ENCODE measurements at regions not wholly inside any gene's neighbourhood (a gene's known extent, or its start where the extent isn't known, plus 50 kb on each side); places are given as distances from the start of the nearest gene placed in this dataset.

- POLR2A ChIA-PET, result no interaction called here
- dilution Hi-C loops (cut with MboI; ENCODE audit: extremely low pct_ligation_motif_present, low sequenced_read_pairs), result no loop called here
- BruUV-seq (replicated peaks), result no TSS peak
- no peaks in the 10 kb centered on the region for H4K20me1 ChIP-seq (replicated peaks; ENCODE audit: control insufficient read depth, extremely low read depth, insufficient read depth, low read length)
- CTCF ChIA-PET, result interaction anchor here (0.5 to 7.4 kb wide), 3 partner anchors 29 to 1690 kb away, joined by 3 to 340 read pairs (median 3); no protein-coding TSS in a partner anchor
- H3K27me3 ChIP-seq (ENCODE audit: control insufficient read depth in 2 of 2, insufficient read depth in 2 of 2, low read length in 2 of 2), result no peaks in the 10 kb centered on the region
- FAIRE-seq (no peak), DNase-seq (ENCODE audit: low read depth, low spot score) (no peak)
- H3K9me3 ChIP-seq (replicated peaks; ENCODE audit: control insufficient read depth, insufficient read depth, low read length), result no peaks in the 10 kb centered on the region
- H3K4me3 ChIP-seq (replicated peaks in 1 of 3; ENCODE audit: insufficient read depth in 1 of 3, low read depth in 1 of 3, low read length in 3 of 3), result no peak overlapping the region
- no peak for TF ChIP-seq JUN (IDR thresholded peaks at IDR 0.05; ENCODE audit: borderline replicate concordance, insufficient read depth, insufficient read length, low read depth)
- no peak for TF ChIP-seq POLR2A (IDR thresholded peaks at IDR 0.05; ENCODE audit: low read depth, low read length)
- TF ChIP-seq FOS (IDR thresholded peaks at IDR 0.05; ENCODE audit: borderline replicate concordance, insufficient read depth, low read length), result no peak
- no peak for TF ChIP-seq MYC (IDR thresholded peaks at IDR 0.05; ENCODE audit: low read depth, low read length)
- no peak for TF ChIP-seq GATA2 (IDR thresholded peaks at IDR 0.05; ENCODE audit: insufficient read depth, insufficient read length, low read depth, low read length)
- no peak overlapping the region for H3K9ac ChIP-seq (replicated peaks; ENCODE audit: extremely low read depth, insufficient read depth, low read length)
- H2AFZ ChIP-seq (ENCODE audit: low read depth, low read length), result no peak overlapping the region
- H3K79me2 ChIP-seq (ENCODE audit: control insufficient read depth, insufficient read depth, low read length), result no peaks in the 10 kb centered on the region
- intact Hi-C loops (cut with micrococcal nuclease), result loop anchor here (5.0 to 10.0 kb wide), 3 partner anchors 166 to 1351 kb away; partner anchors contain the start of genes DUSP19 and ZNF804A
- H3K36me3 ChIP-seq (ENCODE audit: control insufficient read depth in 2 of 2, extremely low read depth in 1 of 2, insufficient read depth in 2 of 2, low read length in 2 of 2), result no peaks in the 10 kb centered on the region
- H3K4me2 ChIP-seq (ENCODE audit: insufficient read depth, low read length), result no peak overlapping the region
- no peak overlapping the region for H3K27ac ChIP-seq (ENCODE audit: insufficient read depth, low read depth, low read length)
- no peaks in the 10 kb centered on the region for H3K4me1 ChIP-seq (ENCODE audit: control insufficient read depth, extremely low read depth, insufficient read depth, low read length)
- H3K9me1 ChIP-seq (replicated peaks; ENCODE audit: control insufficient read depth, extremely low read depth, insufficient read depth, low read length), result no peaks in the 10 kb centered on the region
Measured at GRCh38 chr2:183243758-183244157, 119.5 kb downstream of the NUP35 start.

GRCh38 chr2:183244300-183244844 lies 120.1 kb downstream of the NUP35 start:
- Histone ChIP-seq H3K79me2 (ENCODE audit: control insufficient read depth, insufficient read depth, low read length) (no peaks in the 10 kb centered on the region), H3K27ac (ENCODE audit: insufficient read depth, low read depth, low read length) (no peak overlapping the region), H3K9ac (replicated peaks; ENCODE audit: extremely low read depth, insufficient read depth, low read length) (no peak overlapping the region), H3K4me3 (replicated peaks in 1 of 3; ENCODE audit: insufficient read depth in 1 of 3, low read depth in 1 of 3, low read length in 3 of 3) (no peak overlapping the region), H3K9me3 (replicated peaks; ENCODE audit: control insufficient read depth, insufficient read depth, low read length) (no peaks in the 10 kb centered on the region), H3K4me1 (ENCODE audit: control insufficient read depth, extremely low read depth, insufficient read depth, low read length) (no peaks in the 10 kb centered on the region), H3K9me1 (replicated peaks; ENCODE audit: control insufficient read depth, extremely low read depth, insufficient read depth, low read length) (no peaks in the 10 kb centered on the region), H2AFZ (ENCODE audit: low read depth, low read length) (no peak overlapping the region), H3K27me3 (ENCODE audit: control insufficient read depth in 2 of 2, insufficient read depth in 2 of 2, low read length in 2 of 2) (no peaks in the 10 kb centered on the region), H4K20me1 (replicated peaks; ENCODE audit: control insufficient read depth, extremely low read depth, insufficient read depth, low read length) (no peaks in the 10 kb centered on the region), H3K4me2 (ENCODE audit: insufficient read depth, low read length) (no peak overlapping the region), H3K36me3 (ENCODE audit: control insufficient read depth in 2 of 2, extremely low read depth in 1 of 2, insufficient read depth in 2 of 2, low read length in 2 of 2) (no peaks in the 10 kb centered on the region)
- intact Hi-C loops (cut with micrococcal nuclease), result loop anchor here (5.0 to 10.0 kb wide), 3 partner anchors 167 to 1350 kb away; partner anchors contain the start of genes DUSP19 and ZNF804A
- DNase-seq (ENCODE audit: low read depth, low spot score) (no peak), FAIRE-seq (no peak)
- BruUV-seq (replicated peaks), result no TSS peak
- TF ChIP-seq CTCF (IDR thresholded peaks at IDR 0.05; ENCODE audit: extremely low read depth in 1 of 2, insufficient read depth in 1 of 2, low read depth in 1 of 2, low read length in 2 of 2), result no peak
- no peak for TF ChIP-seq GATA2 (IDR thresholded peaks at IDR 0.05; ENCODE audit: insufficient read depth, insufficient read length, low read depth, low read length)
- TF ChIP-seq FOS (IDR thresholded peaks at IDR 0.05; ENCODE audit: borderline replicate concordance, insufficient read depth, low read length), result no peak
- no peak for TF ChIP-seq JUN (IDR thresholded peaks at IDR 0.05; ENCODE audit: borderline replicate concordance, insufficient read depth, insufficient read length, low read depth)
- POLR2A ChIA-PET, result interaction anchor here (0.5 kb wide), 1 partner anchor 115 kb away, joined by 3 read pairs; no protein-coding TSS in a partner anchor
- dilution Hi-C loops (cut with MboI; ENCODE audit: extremely low pct_ligation_motif_present, low sequenced_read_pairs), result no loop called here
- CTCF ChIA-PET, result interaction anchor here (0.5 to 7.4 kb wide), 3 partner anchors 29 to 1691 kb away, joined by 3 to 340 read pairs (median 3); no protein-coding TSS in a partner anchor

Data from endothelial cell of umbilical vein (primary cell).